ENCODE measurements at regions not wholly inside any gene's neighbourhood (a gene's known extent, or its start where the extent isn't known, plus 50 kb on each side); places are given as distances from the start of the nearest gene placed in this dataset.

GRCh38 chr2:33897741-33898140, 298.6 kb upstream of the FAM98A start (continued):
- no peak for TF ChIP-seq ZNF529 (tag by site-specific recombination; IDR thresholded peaks at IDR 0.05; ENCODE audit: insufficient replicate concordance)

- no peaks in the 10 kb centered on the region for H3K4me1 ChIP-seq (ENCODE audit: control insufficient read depth, insufficient read depth, low read length)
- no peak overlapping the region for H3K4me3 ChIP-seq (ENCODE audit: low read depth, low read length)
- H3K9me3 ChIP-seq (ENCODE audit: control insufficient read depth, insufficient read depth, low read depth, low read length), result no peaks in the 10 kb centered on the region
- no peak overlapping the region for H3K27ac ChIP-seq (ENCODE audit: extremely low read depth, low read depth, low read length)
- no peak for TF ChIP-seq ZNF548 (tag by site-specific recombination; IDR thresholded peaks at IDR 0.05)
- TF ChIP-seq ZNF621 (tag by site-specific recombination; IDR thresholded peaks at IDR 0.05), result no peak
- no peak for TF ChIP-seq ZNF26 (tag by site-specific recombination; IDR thresholded peaks at IDR 0.05)
- TF ChIP-seq RBAK (tag by site-specific recombination; IDR thresholded peaks at IDR 0.05), result no peak
- TF ChIP-seq ZNF510 (tag by site-specific recombination; IDR thresholded peaks at IDR 0.05; ENCODE audit: insufficient replicate concordance), result no peak
- TF ChIP-seq HOXD13 (CRISPR knock-in tag; IDR thresholded peaks at IDR 0.05; ENCODE audit: borderline replicate concordance), result no peak
- no peak for TF ChIP-seq YY2 (tag by site-specific recombination; IDR thresholded peaks at IDR 0.05)
- TF ChIP-seq ZNF416 (tag by site-specific recombination; IDR thresholded peaks at IDR 0.05), result no peak
- H3K36me3 ChIP-seq (ENCODE audit: control insufficient read depth in 2 of 2, insufficient read depth in 1 of 2, low read length in 2 of 2), result no peaks in the 10 kb centered on the region
- ChIA-PET CTCF (interaction anchor here (0.6 kb wide), 2 partner anchors 27 to 176 kb away, joined by 3 read pairs; no protein-coding TSS in a partner anchor), POLR2A (no interaction called here)
Measured at GRCh38 chr2:33893824-33894223, 294.7 kb upstream of the FAM98A start.

- CTCF ChIA-PET, result no interaction called here
- TF ChIP-seq ZNF221 (tag by site-specific recombination; IDR thresholded peaks at IDR 0.05; ENCODE audit: borderline replicate concordance) (no peak), OVOL3 (tag by site-specific recombination; IDR thresholded peaks at IDR 0.05) (no peak), ZNF350 (tag by site-specific recombination; IDR thresholded peaks at IDR 0.05) (no peak), ZNF248 (tag by site-specific recombination; IDR thresholded peaks at IDR 0.05) (no peak), ZNF18 (tag by site-specific recombination; IDR thresholded peaks at IDR 0.05) (no peak), ZNF394 (tag by site-specific recombination; IDR thresholded peaks at IDR 0.05; ENCODE audit: borderline replicate concordance) (no peak), ZSCAN4 (tag by site-specific recombination; IDR thresholded peaks at IDR 0.05) (no peak), ZNF830 (tag by site-specific recombination; IDR thresholded peaks at IDR 0.05; ENCODE audit: low read depth) (no peak)
- no peaks in the 10 kb centered on the region for H3K4me1 ChIP-seq (ENCODE audit: control insufficient read depth, insufficient read depth, low read length)
- no peak overlapping the region for H3K4me3 ChIP-seq (ENCODE audit: low read depth, low read length)
- no peaks in the 10 kb centered on the region for H3K9me3 ChIP-seq (ENCODE audit: control insufficient read depth, insufficient read depth, low read depth, low read length)
- no peak overlapping the region for H3K27ac ChIP-seq (ENCODE audit: extremely low read depth, low read depth, low read length)
- no peaks in the 10 kb centered on the region for H3K36me3 ChIP-seq (ENCODE audit: control insufficient read depth in 2 of 2, insufficient read depth in 1 of 2, low read length in 2 of 2)
- POLR2A ChIA-PET, result no interaction called here
Measured at GRCh38 chr2:33891616-33892015, 292.5 kb upstream of the FAM98A start.

GRCh38 chr2:33890686-33891085, 291.6 kb upstream of the FAM98A start:
- no peak overlapping the region for H3K4me3 ChIP-seq (ENCODE audit: low read depth, low read length)
- H3K27ac ChIP-seq (ENCODE audit: extremely low read depth, low read depth, low read length), result no peak overlapping the region
- no peaks in the 10 kb centered on the region for H3K4me1 ChIP-seq (ENCODE audit: control insufficient read depth, insufficient read depth, low read length)
- ChIA-PET CTCF (no interaction called here), POLR2A (no interaction called here)
- H3K9me3 ChIP-seq (ENCODE audit: control insufficient read depth, insufficient read depth, low read depth, low read length), result no peaks in the 10 kb centered on the region
- no peak for TF ChIP-seq SP7 (tag by site-specific recombination; IDR thresholded peaks at IDR 0.05)
- no peak for TF ChIP-seq ZNF202 (tag by site-specific recombination; IDR thresholded peaks at IDR 0.05; ENCODE audit: borderline replicate concordance)
- TF ChIP-seq HIC1 (tag by site-specific recombination; IDR thresholded peaks at IDR 0.05), result no peak
- no peak for TF ChIP-seq ZFP69B (tag by site-specific recombination; IDR thresholded peaks at IDR 0.05)
- TF ChIP-seq YY1 (tag by site-specific recombination; IDR thresholded peaks at IDR 0.05), result no peak
- no peak for TF ChIP-seq EGR2 (tag by site-specific recombination; IDR thresholded peaks at IDR 0.05; ENCODE audit: low read depth)
- no peak for TF ChIP-seq ZNF354C (tag by site-specific recombination; IDR thresholded peaks at IDR 0.05; ENCODE audit: borderline replicate concordance, low read depth)
- no peak for TF ChIP-seq SP2 (tag by site-specific recombination; IDR thresholded peaks at IDR 0.05)
- H3K36me3 ChIP-seq (ENCODE audit: control insufficient read depth in 2 of 2, insufficient read depth in 1 of 2, low read length in 2 of 2), result no peaks in the 10 kb centered on the region

All from HEK293 (cell line).